Effector memory CD8-positive, alpha-beta T cell (primary cell): ENCODE measurements at regions not wholly inside any gene's neighbourhood (a gene's known extent, or its start where the extent isn't known, plus 50 kb on each side); places are given as distances from the start of the nearest gene placed in this dataset.
A peak's percentile ranks its signal among the peaks of the same experiment; 100 is the strongest.

Source experiments
- ATAC-seq: fragments of 150-1000 bp; cut with Tn5 transposase; replicated peaks from 2 replicates; pipeline ENCODE4 v1.10.0; 2021; ENCODE audit warnings: mild to moderate bottlenecking, moderate library complexity
- DNase-seq, 3 experiments: peaks; one replicate each; pipeline ENCODE4 v3.0.0; 2021
- H3K27ac Mint-ChIP-seq, 2 donors: one replicate each; pipeline ENCODE4 v1.8.0; 2022; ENCODE audit warnings: mild to moderate bottlenecking in 2 of 2, mixed read lengths in 2 of 2, moderate library complexity in 2 of 2
- H3K27me3 Mint-ChIP-seq, 2 donors: one replicate each; pipeline ENCODE4 v1.8.0; 2022; ENCODE audit warnings: mixed read lengths in 2 of 2
- H3K36me3 Mint-ChIP-seq: one replicate; pipeline ENCODE4 v1.8.0; 2022; ENCODE audit warnings: mild to moderate bottlenecking, moderate library complexity, mixed read lengths; ENCODE audit not compliant: insufficient read depth
- H3K4me1 Mint-ChIP-seq, 2 donors: one replicate each; pipeline ENCODE4 v1.8.0; 2022; ENCODE audit warnings: low read depth in 2 of 2, mixed read lengths in 2 of 2
- H3K4me3 Mint-ChIP-seq, 2 donors: one replicate each; pipeline ENCODE4 v1.8.0; 2022; ENCODE audit warnings: mild to moderate bottlenecking in 2 of 2, mixed read lengths in 2 of 2, moderate library complexity in 2 of 2
- H3K9me3 Mint-ChIP-seq, 2 donors: one replicate each; pipeline ENCODE4 v1.8.0; 2022; ENCODE audit warnings: mixed read lengths in 2 of 2

GRCh38 chr7:21169667-21170580, 258.0 kb upstream of the SP4 start:
- Mint-ChIP-seq H3K4me3 (peak overlapping the region in 1 of 2 donors; percentile 15), H3K36me3 (no peaks in the 10 kb centered on the region), H3K27ac (no peak overlapping the region), H3K4me1 (peaks cover 0 to 4% of the 10 kb centered on the region in 2 donors), H3K9me3 (no peaks in the 10 kb centered on the region), H3K27me3 (peaks cover 64 to 86% of the 10 kb centered on the region in 2 donors)
- ATAC-seq (no peak), DNase-seq (no peak)

- DNase-seq (no peak), ATAC-seq (no peak)
- H3K4me1 Mint-ChIP-seq, result peaks cover 0 to 4% of the 10 kb centered on the region in 2 donors
- H3K27me3 Mint-ChIP-seq, result peaks cover 44 to 57% of the 10 kb centered on the region in 2 donors
- no peaks in the 10 kb centered on the region for H3K36me3 Mint-ChIP-seq
- peaks cover 0 to 1% of the 10 kb centered on the region in 2 donors for H3K9me3 Mint-ChIP-seq
- H3K27ac Mint-ChIP-seq, result no peak overlapping the region
- no peak overlapping the region for H3K4me3 Mint-ChIP-seq
Measured at GRCh38 chr7:21172800-21173199, 255.1 kb upstream of the SP4 start.

- Mint-ChIP-seq H3K4me3 (no peak overlapping the region), H3K36me3 (no peaks in the 10 kb centered on the region), H3K4me1 (peaks cover 0 to 4% of the 10 kb centered on the region in 2 donors), H3K9me3 (peaks cover 0 to 1% of the 10 kb centered on the region in 2 donors), H3K27ac (no peak overlapping the region), H3K27me3 (peaks cover 37 to 51% of the 10 kb centered on the region in 2 donors)
- DNase-seq (no peak), ATAC-seq (no peak)
Measured at GRCh38 chr7:21173436-21173835, 254.4 kb upstream of the SP4 start.

GRCh38 chr7:21175714-21176113, 252.2 kb upstream of the SP4 start:
- Mint-ChIP-seq H3K4me1 (no peaks in the 10 kb centered on the region), H3K36me3 (no peaks in the 10 kb centered on the region), H3K27me3 (peaks cover 27 to 36% of the 10 kb centered on the region in 2 donors), H3K27ac (no peak overlapping the region), H3K9me3 (peaks cover 0 to 5% of the 10 kb centered on the region in 2 donors), H3K4me3 (no peak overlapping the region)
- no peak for ATAC-seq
- DNase-seq, result no peak

GRCh38 chr7:21184942-21185652, 242.8 kb upstream of the SP4 start:
- Mint-ChIP-seq H3K4me1 (peaks cover 0 to 3% of the 10 kb centered on the region in 2 donors), H3K36me3 (no peaks in the 10 kb centered on the region), H3K4me3 (no peak overlapping the region), H3K27ac (no peak overlapping the region), H3K27me3 (peaks cover 26 to 43% of the 10 kb centered on the region in 2 donors), H3K9me3 (peaks cover 0 to 7% of the 10 kb centered on the region in 2 donors)
- DNase-seq (no peak), ATAC-seq (no peak)

- ATAC-seq, result no peak
- H3K4me1 Mint-ChIP-seq, result peaks cover 0 to 3% of the 10 kb centered on the region in 2 donors
- no peaks in the 10 kb centered on the region for H3K36me3 Mint-ChIP-seq
- H3K4me3 Mint-ChIP-seq, result no peak overlapping the region
- no peak overlapping the region for H3K27ac Mint-ChIP-seq
- H3K9me3 Mint-ChIP-seq, result peaks cover 0 to 7% of the 10 kb centered on the region in 2 donors
- no peak for DNase-seq
- peaks cover 28 to 42% of the 10 kb centered on the region in 2 donors for H3K27me3 Mint-ChIP-seq
Measured at GRCh38 chr7:21185653-21186265, 242.1 kb upstream of the SP4 start.

GRCh38 chr7:21191321-21192073, 236.4 kb upstream of the SP4 start:
- Mint-ChIP-seq H3K27me3 (peaks cover 17 to 20% of the 10 kb centered on the region in 2 donors), H3K9me3 (no peaks in the 10 kb centered on the region), H3K36me3 (no peaks in the 10 kb centered on the region), H3K4me1 (peaks cover 0 to 2% of the 10 kb centered on the region in 2 donors), H3K4me3 (no peak overlapping the region), H3K27ac (no peak overlapping the region)
- DNase-seq, result no peak
- no peak for ATAC-seq

- peaks cover 24 to 26% of the 10 kb centered on the region in 2 donors for H3K27me3 Mint-ChIP-seq
- DNase-seq (no peak), ATAC-seq (no peak)
- no peak overlapping the region for H3K4me3 Mint-ChIP-seq
- no peaks in the 10 kb centered on the region for H3K9me3 Mint-ChIP-seq
- no peak overlapping the region for H3K27ac Mint-ChIP-seq
- H3K36me3 Mint-ChIP-seq, result no peaks in the 10 kb centered on the region
- peaks cover 0 to 2% of the 10 kb centered on the region in 2 donors for H3K4me1 Mint-ChIP-seq
Measured at GRCh38 chr7:21192657-21193056, 235.2 kb upstream of the SP4 start.

GRCh38 chr7:21193895-21194294, 234.0 kb upstream of the SP4 start:
- H3K4me3 Mint-ChIP-seq, result no peak overlapping the region
- H3K27ac Mint-ChIP-seq, result no peak overlapping the region
- no peak for DNase-seq
- no peak for ATAC-seq
- peaks cover 0 to 2% of the 10 kb centered on the region in 2 donors for H3K4me1 Mint-ChIP-seq
- H3K27me3 Mint-ChIP-seq, result peaks cover 20 to 22% of the 10 kb centered on the region in 2 donors
- no peaks in the 10 kb centered on the region for H3K9me3 Mint-ChIP-seq
- H3K36me3 Mint-ChIP-seq, result no peaks in the 10 kb centered on the region

GRCh38 chr7:21194936-21195335, 232.9 kb upstream of the SP4 start:
- no peaks in the 10 kb centered on the region for H3K9me3 Mint-ChIP-seq
- no peak for ATAC-seq

GRCh38 chr7:21198921-21199320, 229.0 kb upstream of the SP4 start:
- H3K27me3 Mint-ChIP-seq, result peaks cover 19 to 25% of the 10 kb centered on the region in 2 donors
- no peaks in the 10 kb centered on the region for H3K9me3 Mint-ChIP-seq
- DNase-seq, result no peak
- no peak for ATAC-seq
- no peak overlapping the region for H3K27ac Mint-ChIP-seq
- peaks cover 0 to 2% of the 10 kb centered on the region in 2 donors for H3K4me1 Mint-ChIP-seq
- no peaks in the 10 kb centered on the region for H3K36me3 Mint-ChIP-seq
- no peak overlapping the region for H3K4me3 Mint-ChIP-seq

More at GRCh38 chr7:21194936-21195335, 232.9 kb upstream of the SP4 start:
- Mint-ChIP-seq H3K27ac (no peak overlapping the region), H3K36me3 (no peaks in the 10 kb centered on the region), H3K4me3 (no peak overlapping the region), H3K27me3 (peaks cover 10 to 14% of the 10 kb centered on the region in 2 donors), H3K4me1 (peaks cover 0 to 2% of the 10 kb centered on the region in 2 donors)
- DNase-seq, result no peak

- Mint-ChIP-seq H3K4me1 (peaks cover 0 to 2% of the 10 kb centered on the region in 2 donors), H3K4me3 (no peak overlapping the region), H3K36me3 (no peaks in the 10 kb centered on the region), H3K27ac (no peak overlapping the region), H3K9me3 (no peaks in the 10 kb centered on the region), H3K27me3 (peaks cover 27 to 30% of the 10 kb centered on the region in 2 donors)
- ATAC-seq (no peak), DNase-seq (no peak)
Measured at GRCh38 chr7:21200503-21200902, 227.4 kb upstream of the SP4 start.

GRCh38 chr7:21214657-21215056, 213.2 kb upstream of the SP4 start:
- ATAC-seq, result no peak

More at GRCh38 chr7:21214657-21215056, 213.2 kb upstream of the SP4 start:
- DNase-seq, result no peak
- Mint-ChIP-seq H3K27me3 (peaks cover 30 to 39% of the 10 kb centered on the region in 2 donors), H3K36me3 (no peaks in the 10 kb centered on the region), H3K4me3 (no peak overlapping the region), H3K27ac (no peak overlapping the region), H3K9me3 (no peaks in the 10 kb centered on the region), H3K4me1 (no peaks in the 10 kb centered on the region)
